Left ventricle myocardium inferior (tissue), 1 donor: ENCODE measurements at regions not wholly inside any gene's neighbourhood (a gene's known extent, or its start where the extent isn't known, plus 50 kb on each side); places are given as distances from the start of the nearest gene placed in this dataset.

Experiments used
- DNase-seq: peaks from one replicate; pipeline ENCODE4 v3.0.0-alpha.2; 2020
- H3K27ac ChIP-seq: fragments of 200-600 bp; replicated peaks from 2 replicates; pipeline ENCODE4 v1.8.0; 2021
- H3K27me3 ChIP-seq: fragments of 200-600 bp; 2 replicates; pipeline ENCODE4 v1.8.0; 2021; ENCODE audit warnings: low read depth
- H3K36me3 ChIP-seq: fragments of 200-600 bp; 2 replicates; pipeline ENCODE4 v1.8.0; 2021
- H3K4me1 ChIP-seq: fragments of 200-600 bp; 2 replicates; pipeline ENCODE4 v1.8.0; 2021
- H3K4me3 ChIP-seq: fragments of 200-600 bp; 2 replicates; pipeline ENCODE4 v1.8.0; 2021; ENCODE audit warnings: mild to moderate bottlenecking, moderate library complexity
- H3K9me3 ChIP-seq: fragments of 200-600 bp; replicated peaks from 2 replicates; pipeline ENCODE4 v1.8.0; 2021
- CTCF ChIP-seq: fragments of 200-600 bp; IDR thresholded peaks from 2 replicates; pipeline ENCODE4 v1.8.0; 2021; ENCODE audit warnings: antibody characterized with exemption, mild to moderate bottlenecking, borderline replicate concordance
- intact Hi-C: fragments of 100-400 bp; cut with micrococcal nuclease; formaldehyde crosslinking; loops from one replicate; pipeline ENCODE4 v1.11.0; 2022
- donor health status: DM: no; HTN: yes; CAD: no; lungs with severe emphysema.

GRCh38 chr13:50144246-50145160 is 129.3 kb downstream of the KCNRG start:
- H3K27ac ChIP-seq = no peak overlapping the region
- TF ChIP-seq CTCF = no peak
- intact Hi-C loops = no loop called here
- no peak overlapping the region for H3K4me3 ChIP-seq
- peaks cover 2% of the 10 kb centered on the region for H3K4me1 ChIP-seq
- no peaks in the 10 kb centered on the region for H3K27me3 ChIP-seq
- no peak for DNase-seq
- H3K36me3 ChIP-seq = no peaks in the 10 kb centered on the region
- no peaks in the 10 kb centered on the region for H3K9me3 ChIP-seq

GRCh38 chr13:50149214-50149613 is 134.0 kb downstream of the KCNRG start:
- Histone ChIP-seq H3K27ac (no peak overlapping the region), H3K4me1 (peaks cover 19% of the 10 kb centered on the region), H3K27me3 (no peaks in the 10 kb centered on the region), H3K4me3 (no peak overlapping the region), H3K36me3 (no peaks in the 10 kb centered on the region), H3K9me3 (no peaks in the 10 kb centered on the region)
- intact Hi-C loops = no loop called here
- DNase-seq = no peak
- TF ChIP-seq CTCF = no peak

GRCh38 chr13:50149932-50150331 is 134.7 kb downstream of the KCNRG start:
- Histone ChIP-seq H3K27ac (no peak overlapping the region), H3K4me3 (no peak overlapping the region), H3K9me3 (no peaks in the 10 kb centered on the region), H3K36me3 (no peaks in the 10 kb centered on the region), H3K4me1 (peaks cover 19% of the 10 kb centered on the region), H3K27me3 (no peaks in the 10 kb centered on the region)
- intact Hi-C loops = no loop called here
- TF ChIP-seq CTCF = no peak
- peak; percentile 40 for DNase-seq

- H3K27me3 ChIP-seq = no peaks in the 10 kb centered on the region
- peaks cover 19% of the 10 kb centered on the region for H3K4me1 ChIP-seq
- intact Hi-C loops = no loop called here
- TF ChIP-seq CTCF = no peak
- no peak overlapping the region for H3K27ac ChIP-seq
- H3K36me3 ChIP-seq = no peaks in the 10 kb centered on the region
- no peak for DNase-seq
- no peaks in the 10 kb centered on the region for H3K9me3 ChIP-seq
- peak overlapping the region; percentile 41 for H3K4me3 ChIP-seq
Measured at GRCh38 chr13:50152224-50152623, 137.0 kb downstream of the KCNRG start.

GRCh38 chr13:50152655-50153309 is 137.5 kb downstream of the KCNRG start:
- H3K27ac ChIP-seq = no peak overlapping the region
- TF ChIP-seq CTCF = no peak
- H3K9me3 ChIP-seq = no peaks in the 10 kb centered on the region
- H3K4me3 ChIP-seq = peak overlapping the region; percentile 41
- intact Hi-C loops = no loop called here
- no peak for DNase-seq
- H3K36me3 ChIP-seq = no peaks in the 10 kb centered on the region
- H3K27me3 ChIP-seq = no peaks in the 10 kb centered on the region
- H3K4me1 ChIP-seq = peaks cover 19% of the 10 kb centered on the region
